ENCODE measurements at regions not wholly inside any gene's neighbourhood (a gene's known extent, or its start where the extent isn't known, plus 50 kb on each side); places are given as distances from the start of the nearest gene placed in this dataset.

- H3K4me3 ChIP-seq (ENCODE audit: low read depth, low read length), result no peak overlapping the region
- no peak for TF ChIP-seq CTCF (IDR thresholded peaks at IDR 0.05; ENCODE audit: insufficient read depth, low read length)
- no peak for DNase-seq (ENCODE audit: low read depth)
Observed at GRCh38 chr1:229989591-229990248, 77.3 kb upstream of the GALNT2 start.

- DNase-seq (ENCODE audit: low read depth), result no peak
- no peak overlapping the region for H3K4me3 ChIP-seq (ENCODE audit: low read depth, low read length)
- TF ChIP-seq CTCF (IDR thresholded peaks at IDR 0.05; ENCODE audit: insufficient read depth, low read length), result no peak
Observed at GRCh38 chr1:229990326-229990725, 76.7 kb upstream of the GALNT2 start.

GRCh38 chr1:229991104-229991513, 75.9 kb upstream of the GALNT2 start:
- TF ChIP-seq CTCF (IDR thresholded peaks at IDR 0.05; ENCODE audit: insufficient read depth, low read length), result no peak
- no peak for DNase-seq (ENCODE audit: low read depth)
- no peak overlapping the region for H3K4me3 ChIP-seq (ENCODE audit: low read depth, low read length)

- TF ChIP-seq CTCF (IDR thresholded peaks at IDR 0.05; ENCODE audit: insufficient read depth, low read length), result no peak
- H3K4me3 ChIP-seq (ENCODE audit: low read depth, low read length), result no peak overlapping the region
- DNase-seq (ENCODE audit: low read depth), result no peak
Observed at GRCh38 chr1:229991724-229992333, 75.2 kb upstream of the GALNT2 start.

GRCh38 chr1:229993060-229993459, 74.0 kb upstream of the GALNT2 start:
- no peak overlapping the region for H3K4me3 ChIP-seq (ENCODE audit: low read depth, low read length)
- no peak for DNase-seq (ENCODE audit: low read depth)
- no peak for TF ChIP-seq CTCF (IDR thresholded peaks at IDR 0.05; ENCODE audit: insufficient read depth, low read length)

GRCh38 chr1:229993894-229994293, 73.1 kb upstream of the GALNT2 start:
- no peak for DNase-seq (ENCODE audit: low read depth)
- no peak overlapping the region for H3K4me3 ChIP-seq (ENCODE audit: low read depth, low read length)
- no peak for TF ChIP-seq CTCF (IDR thresholded peaks at IDR 0.05; ENCODE audit: insufficient read depth, low read length)
